Ovary (tissue), 7 donors: ENCODE measurements at regions not wholly inside any gene's neighbourhood (a gene's known extent, or its start where the extent isn't known, plus 50 kb on each side); places are given as distances from the start of the nearest gene placed in this dataset.

ENCODE experiments used
- DNase-seq, 5 donors: peaks; one replicate each; pipeline ENCODE4 v3.0.0-alpha.2; 2019 to 2020
- H3K27ac ChIP-seq, 2 donors: fragments of 200-600 bp; one replicate each; pipeline versions ENCODE4 v1.5.1 to v1.8.0; 2019 to 2022
- H3K27me3 ChIP-seq: fragments of 200-600 bp; one replicate; pipeline ENCODE4 v1.8.0; 2022
- H3K36me3 ChIP-seq: fragments of 200-600 bp; sonication (generic); one replicate; pipeline ENCODE4 v1.5.1; 2019
- H3K4me1 ChIP-seq: one replicate; pipeline ENCODE4 v1.8.1; 2013; ENCODE audit warnings: mild to moderate bottlenecking, moderate library complexity; ENCODE audit not compliant: insufficient read depth
- H3K4me3 ChIP-seq: fragments of 200-600 bp; sonication (generic); one replicate; pipeline ENCODE4 v1.5.1; 2017
- H3K9me3 ChIP-seq, 2 donors: fragments of 200-600 bp in 1 of 2; sonication (generic) in 1 of 2; one replicate each; pipeline versions ENCODE4 v1.5.1 to v1.8.1; 2013 to 2019; ENCODE audit warnings: mild to moderate bottlenecking in 1 of 2, moderate library complexity in 1 of 2
- CTCF ChIP-seq, 3 donors: fragments of 450-650 bp in 2 of 3; fragments of 200-600 bp in 1 of 3; IDR thresholded peaks; one replicate each; pipeline versions ENCODE4 v1.5.1 to v1.8.0; 2016 to 2022; ENCODE audit warnings: antibody characterized with exemption in 3 of 3, mild to moderate bottlenecking in 1 of 3
- EP300 ChIP-seq: sonication (generic); formaldehyde crosslinking; IDR thresholded peaks from one replicate; pipeline ENCODE4 v1.6.1; 2017; ENCODE audit warnings: antibody characterized with exemption
- POLR2A ChIP-seq: fragments of 450-650 bp; IDR thresholded peaks from one replicate; pipeline ENCODE4 v1.6.1; 2017; ENCODE audit warnings: antibody characterized with exemption, mild to moderate bottlenecking, moderate library complexity
- WGBS, 3 donors: extraction: QIAGEN DNeasy Blood & Tissue Kit in 1 of 3; methylation state at CpG; one replicate each; pipeline versions ENCODE4 v1.1.5 to v1.1.7; 2013 to 2017; 5-methylcytosine and 5-hydroxymethylcytosine counted together
- intact Hi-C, 4 donors: fragments of 100-400 bp; cut with DNase I; formaldehyde crosslinking; loops; one replicate each; pipeline versions ENCODE4 v1.11.0 to v1.15.1; 2022 to 2023
- donor health status: DM: no; HTN: no; CAD: no; lungs with moderate emphysema.
- donor health status: DM: no; HTN: no; CAD: no.
- donor health status: Bipolar disorder and iron deficiency.
- donor health status: DM: no; HTN: no; CAD: no.
- donor health status: DM: yes; HTN: yes; CAD: no.

DNA sequence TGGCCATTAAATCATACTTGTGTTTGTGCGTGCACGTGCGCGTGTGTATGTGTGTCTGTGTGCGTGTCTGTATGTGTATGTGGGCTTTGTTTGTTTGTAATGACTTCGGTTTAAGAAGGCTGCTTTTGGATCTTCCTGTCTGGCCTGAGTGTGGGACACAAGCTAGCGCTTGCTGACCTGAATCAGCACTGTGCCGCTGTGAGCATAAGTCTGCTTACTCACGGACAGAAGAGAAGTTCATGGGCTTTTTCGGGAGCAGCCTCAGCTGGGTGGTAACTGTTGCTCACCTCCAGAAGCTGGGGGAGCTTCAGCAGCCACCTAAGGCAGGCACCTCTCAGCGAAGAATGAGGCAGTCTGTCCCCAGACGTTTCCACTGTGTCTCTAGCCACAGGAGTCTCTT, 56.1 kb upstream of the TRUB1 start:
- H3K4me1 ChIP-seq = peaks cover 7% of the 10 kb centered on the region
- H3K36me3 ChIP-seq = no peaks in the 10 kb centered on the region
- no peaks in the 10 kb centered on the region for H3K9me3 ChIP-seq
- TF ChIP-seq POLR2A (no peak), EP300 (no peak), CTCF (IDR thresholded peaks at IDR 0.05) (no peak)
- no peak overlapping the region for H3K4me3 ChIP-seq
- 47 to 57% (median 53%) methylated on average over 12 of the region's 12 CpGs for WGBS, 3 donors
- H3K27ac ChIP-seq = peak overlapping the region in 1 of 2 donors; percentile 22
- DNase-seq = peak in 1 of 5 donors; percentile 33
- H3K27me3 ChIP-seq = no peaks in the 10 kb centered on the region
- intact Hi-C loops = no loop called here

DNA sequence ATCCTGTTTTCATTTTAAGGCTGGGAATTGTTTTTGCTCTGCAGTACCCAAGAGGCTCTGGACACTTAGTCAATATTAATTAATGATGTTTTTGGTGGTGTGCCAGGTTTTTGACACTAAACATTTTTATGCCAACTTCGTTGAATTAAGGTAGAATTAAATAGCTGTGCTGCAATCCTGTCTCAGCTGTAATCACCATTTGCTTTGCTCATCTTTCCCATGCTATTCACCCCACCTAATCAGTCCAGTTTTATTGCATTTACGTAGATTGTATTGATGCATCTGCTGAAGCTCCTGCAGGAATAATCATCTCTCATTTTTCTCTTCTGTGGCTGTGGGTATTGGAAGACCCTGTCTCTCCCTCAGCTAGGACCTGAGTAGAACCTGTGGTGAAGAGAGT, 52.6 kb upstream of the TRUB1 start:
- 39 to 54% (median 49%) methylated on average over 2 of the region's 2 CpGs for WGBS, 3 donors

More for the DNA sequence above, 52.6 kb upstream of the TRUB1 start:
- H3K4me1 ChIP-seq = peaks cover 6% of the 10 kb centered on the region
- DNase-seq = no peak
- no peaks in the 10 kb centered on the region for H3K27me3 ChIP-seq
- H3K4me3 ChIP-seq = no peak overlapping the region
- H3K9me3 ChIP-seq = no peaks in the 10 kb centered on the region
- TF ChIP-seq CTCF (IDR thresholded peaks at IDR 0.05) (no peak), EP300 (no peak), POLR2A (no peak)
- H3K36me3 ChIP-seq = no peaks in the 10 kb centered on the region
- intact Hi-C loops = no loop called here
- no peak overlapping the region for H3K27ac ChIP-seq
